Retinal pigment epithelial cell (primary cell): ENCODE measurements at regions not wholly inside any gene's neighbourhood (a gene's known extent, or its start where the extent isn't known, plus 50 kb on each side); places are given as distances from the start of the nearest gene placed in this dataset.

Source experiments
- DNase-seq: peaks from one replicate; pipeline ENCODE4 v3.0.0-alpha.2; 2010; ENCODE audit warnings: low read depth
- H3K4me3 ChIP-seq: 2 replicates; pipeline ENCODE4 v1.5.1; 2011; ENCODE audit warnings: mild to moderate bottlenecking, low read length, control low read depth, moderate library complexity
- CTCF ChIP-seq: conservative IDR thresholded peaks from 2 replicates; pipeline ENCODE4 v1.5.1; 2011; ENCODE audit warnings: low read depth, low read length, control low read depth, inconsistent platforms

DNA sequence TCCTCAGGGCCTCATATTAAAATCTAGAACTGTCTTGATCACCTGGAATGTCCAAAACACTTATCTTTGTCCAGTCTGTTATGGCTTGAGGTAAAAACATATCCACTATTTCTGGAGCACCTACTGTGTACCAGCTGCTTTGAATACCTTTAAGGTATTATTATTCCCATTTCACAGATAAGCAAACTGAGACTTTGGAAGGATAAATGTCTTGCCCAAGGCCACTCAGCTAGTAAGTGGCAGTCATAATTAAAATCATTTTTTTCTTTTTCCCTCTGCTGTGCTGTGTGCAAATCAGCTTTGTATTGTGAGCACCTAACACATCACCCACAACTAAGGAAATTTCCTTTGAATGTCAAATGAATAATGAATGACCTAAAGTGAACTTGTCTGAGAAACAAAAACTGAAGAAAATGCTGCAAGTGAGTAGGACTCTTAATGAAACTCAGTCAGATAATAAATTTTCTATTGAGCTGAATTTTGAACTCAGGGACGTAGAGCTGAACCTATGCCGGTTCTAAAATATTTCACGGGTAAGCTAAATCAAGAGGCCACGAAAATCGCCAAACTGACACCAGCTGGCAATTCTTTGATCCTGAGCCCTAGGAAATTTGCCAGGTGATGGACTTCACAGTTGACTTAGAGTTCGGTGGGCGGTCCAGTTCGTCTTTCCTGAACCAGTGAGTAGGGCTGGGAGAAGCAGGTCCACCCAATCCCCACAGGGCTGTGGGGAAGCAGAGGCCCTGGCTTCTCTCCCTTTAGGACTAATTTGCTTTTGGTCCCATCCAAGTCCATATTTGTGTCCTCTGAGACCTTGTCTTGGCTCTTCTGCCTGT is 159.7 kb upstream of the PWP1 start:
- TF ChIP-seq CTCF: no peak
- no peak overlapping the region for H3K4me3 ChIP-seq
- DNase-seq: no peak

- TF ChIP-seq CTCF: no peak
Observed at GRCh38 chr12:107526555-107527180, 158.9 kb upstream of the PWP1 start.

GRCh38 chr12:107528731-107529365 is 156.8 kb upstream of the PWP1 start:
- no peak for DNase-seq
- no peak for TF ChIP-seq CTCF

More at GRCh38 chr12:107526555-107527180, 158.9 kb upstream of the PWP1 start:
- H3K4me3 ChIP-seq: no peak overlapping the region
- DNase-seq: no peak

DNA sequence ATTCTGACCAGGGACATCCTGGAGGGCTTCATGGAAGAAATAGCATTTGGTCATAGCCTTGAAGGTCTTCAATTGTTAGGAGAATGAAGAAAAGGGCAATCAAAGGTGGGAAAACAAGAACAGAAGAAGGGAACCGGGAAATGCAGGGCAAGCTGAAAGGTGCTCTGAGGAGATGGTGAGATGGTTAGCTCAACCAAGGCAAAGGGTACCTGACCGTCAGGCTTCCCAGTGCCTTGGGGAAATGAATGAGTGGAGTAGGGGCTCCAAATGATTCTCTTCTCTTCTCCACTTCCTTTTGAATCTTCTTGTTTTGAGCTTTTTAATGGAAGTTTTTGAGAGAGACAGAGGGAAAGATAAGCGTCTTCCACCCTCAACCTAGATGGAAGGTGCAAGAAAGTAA is 155.6 kb upstream of the PWP1 start:
- no peak for TF ChIP-seq CTCF
- no peak for DNase-seq
- H3K4me3 ChIP-seq: no peak overlapping the region

More at GRCh38 chr12:107528731-107529365, 156.8 kb upstream of the PWP1 start:
- H3K4me3 ChIP-seq: no peak overlapping the region

GRCh38 chr12:107530701-107531100 is 154.9 kb upstream of the PWP1 start:
- H3K4me3 ChIP-seq: no peak overlapping the region
- TF ChIP-seq CTCF: no peak
- peak; percentile 9 for DNase-seq

- DNase-seq: no peak
- TF ChIP-seq CTCF: no peak
- H3K4me3 ChIP-seq: no peak overlapping the region
Observed at GRCh38 chr12:107533218-107533617, 152.4 kb upstream of the PWP1 start.
